ENCODE measurements at regions not wholly inside any gene's neighbourhood (a gene's known extent, or its start where the extent isn't known, plus 50 kb on each side); places are given as distances from the start of the nearest gene placed in this dataset.
"Not testable (repeated sequence)": the region's sequence is repeated elsewhere in the genome, so short reads cannot be mapped to it uniquely, and the experiment has no call there.

DNA sequence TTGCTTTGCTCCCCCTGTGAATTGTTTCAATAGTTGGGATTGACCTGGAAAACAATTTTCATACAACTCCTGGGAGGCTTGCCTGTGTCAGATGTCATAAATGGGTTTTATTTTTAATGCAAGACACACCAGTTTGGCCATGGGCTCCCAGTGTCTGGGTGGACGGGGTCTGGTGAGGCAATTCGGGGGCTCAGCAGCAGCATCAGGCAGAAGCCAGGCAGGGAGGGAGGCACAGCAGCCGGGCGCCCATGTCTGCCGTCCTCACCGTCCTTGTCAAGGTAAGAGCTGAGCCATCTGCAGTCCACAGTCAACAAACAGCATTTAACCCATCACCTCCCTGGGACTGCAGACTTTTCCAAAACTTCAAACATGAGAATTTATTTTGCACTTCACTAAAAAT lies 150.6 kb downstream of the NPIPB11 start:
- DNase-seq = not testable (repeated sequence)

DNA sequence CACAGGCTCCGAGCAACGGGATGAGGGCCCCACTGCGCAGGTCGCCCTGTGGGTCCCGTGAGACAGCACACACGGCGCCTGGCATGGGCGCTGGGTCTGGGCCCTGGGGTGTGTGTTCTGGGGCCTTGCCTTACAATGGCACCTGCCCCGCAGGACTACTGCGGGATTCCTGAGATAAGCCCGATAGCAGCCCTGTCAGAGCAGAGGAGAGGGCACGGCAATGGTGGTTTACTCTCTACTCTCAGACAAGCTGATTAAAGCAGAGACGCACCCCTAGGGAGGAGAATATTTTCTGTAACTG lies 151.1 kb downstream of the NPIPB11 start:
- DNase-seq = not testable (repeated sequence)

DNA sequence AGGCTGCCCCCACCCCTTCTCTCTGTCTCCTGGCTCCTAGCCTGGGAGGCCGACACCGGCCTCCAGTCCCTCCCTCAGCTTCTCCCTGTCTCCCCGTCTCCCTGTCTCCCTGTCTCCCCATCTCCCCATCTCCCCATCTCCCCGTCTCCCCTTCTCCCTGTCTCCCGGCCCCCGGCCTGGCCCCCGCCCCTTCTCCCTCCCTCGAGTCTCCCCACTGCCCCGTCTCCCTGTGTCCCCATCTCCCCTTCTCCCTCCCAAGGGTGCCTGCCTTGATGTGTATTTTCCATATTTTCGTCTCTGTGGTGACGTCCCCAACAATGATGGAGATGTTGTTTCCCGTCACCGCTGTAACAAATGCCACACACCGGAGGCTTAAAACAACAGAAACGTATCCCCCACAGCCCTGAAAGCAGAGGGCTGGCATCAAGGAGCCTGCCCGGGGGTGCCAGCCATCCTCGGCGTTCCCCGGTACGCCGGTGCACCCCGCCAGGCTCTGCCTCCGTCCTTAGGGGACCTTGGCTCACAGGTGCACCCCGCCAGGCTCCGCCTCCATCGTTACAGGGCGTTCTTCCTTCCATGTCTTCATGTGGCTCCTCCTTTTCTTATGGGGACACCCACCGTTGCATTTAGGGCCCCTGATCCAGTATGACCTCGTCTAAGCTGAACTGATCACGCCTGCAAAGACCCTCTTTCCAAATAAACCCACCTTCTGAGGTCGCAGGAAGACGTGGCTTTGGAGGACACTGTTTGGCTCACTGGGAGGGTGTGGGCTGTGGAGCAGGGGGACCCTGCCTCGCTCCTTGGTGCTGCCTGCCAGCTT lies 151.6 kb downstream of the NPIPB11 start:
- no peak for DNase-seq

DNA sequence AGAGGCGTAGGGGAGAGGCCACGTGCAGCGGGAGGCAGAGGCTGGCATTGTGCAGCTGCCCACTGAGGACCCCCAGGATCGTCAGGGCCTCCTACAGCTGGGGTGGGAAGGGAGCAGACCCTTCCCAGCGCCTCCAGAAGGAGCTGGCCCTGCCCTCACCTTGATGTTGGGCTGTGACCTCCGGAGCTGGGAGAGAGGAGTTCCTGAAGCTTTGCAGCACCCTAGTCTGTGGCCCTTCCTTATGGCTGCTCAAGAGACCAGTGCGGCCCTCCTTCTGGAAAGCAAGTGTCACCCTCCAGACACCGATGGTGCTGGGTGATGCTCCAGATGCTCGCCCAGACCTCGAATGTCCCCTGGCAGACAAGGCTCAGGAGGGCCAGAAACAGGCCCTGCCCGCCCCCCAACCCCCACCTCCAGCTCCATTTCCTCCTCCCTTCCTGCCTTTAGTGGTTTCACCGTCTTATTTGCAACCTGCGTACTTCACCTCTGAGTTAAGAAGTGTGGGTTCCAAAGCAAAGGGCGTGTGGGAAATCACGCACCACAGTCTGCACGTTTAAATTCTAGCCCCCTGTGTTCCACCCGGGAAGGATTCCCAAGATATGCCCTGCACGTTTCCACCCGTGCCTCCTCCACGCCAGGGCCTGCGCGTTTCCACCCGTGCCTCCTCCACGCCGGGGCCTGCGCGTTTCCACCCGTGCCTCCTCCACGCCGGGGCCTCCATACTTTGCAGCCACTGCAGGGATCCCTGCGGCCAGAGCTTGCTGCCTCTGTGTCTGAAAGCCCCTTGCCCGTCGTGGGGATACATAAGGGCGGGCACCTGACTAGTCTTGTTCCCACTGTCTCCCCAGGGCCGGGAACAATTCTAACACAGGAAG lies 152.6 kb downstream of the NPIPB11 start:
- not testable (repeated sequence) for DNase-seq

- DNase-seq = not testable (repeated sequence)
Observed at GRCh38 chr16:29253066-29253590, 153.4 kb downstream of the NPIPB11 start.

- not testable (repeated sequence) for DNase-seq
Observed at GRCh38 chr16:29252311-29252710, 154.2 kb downstream of the NPIPB11 start.

DNA sequence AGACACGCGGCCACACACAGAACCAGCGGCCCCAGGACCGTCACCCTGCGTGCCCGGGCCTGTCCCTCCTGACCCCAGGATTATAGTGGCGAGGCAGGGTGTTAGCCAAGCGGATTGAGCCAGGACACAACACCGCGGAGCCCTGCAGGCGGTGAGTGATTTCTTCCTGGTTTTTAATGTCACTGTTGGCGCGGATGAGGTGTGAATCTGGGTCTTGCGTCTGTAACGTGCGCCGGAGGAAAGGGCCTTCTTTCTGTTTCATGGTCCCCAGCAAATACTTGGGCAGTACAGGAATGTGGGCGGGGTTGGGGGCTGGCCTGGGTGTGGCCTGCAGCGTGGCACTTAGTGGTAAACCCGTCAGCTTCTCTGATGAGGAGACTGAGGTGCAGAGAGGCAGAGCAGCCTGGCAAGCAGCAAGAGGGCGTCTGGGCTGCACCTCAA lies 154.9 kb downstream of the NPIPB11 start:
- not testable (repeated sequence) for DNase-seq

- not testable (repeated sequence) for DNase-seq
Observed at GRCh38 chr16:29250923-29251434, 155.5 kb downstream of the NPIPB11 start.

DNA sequence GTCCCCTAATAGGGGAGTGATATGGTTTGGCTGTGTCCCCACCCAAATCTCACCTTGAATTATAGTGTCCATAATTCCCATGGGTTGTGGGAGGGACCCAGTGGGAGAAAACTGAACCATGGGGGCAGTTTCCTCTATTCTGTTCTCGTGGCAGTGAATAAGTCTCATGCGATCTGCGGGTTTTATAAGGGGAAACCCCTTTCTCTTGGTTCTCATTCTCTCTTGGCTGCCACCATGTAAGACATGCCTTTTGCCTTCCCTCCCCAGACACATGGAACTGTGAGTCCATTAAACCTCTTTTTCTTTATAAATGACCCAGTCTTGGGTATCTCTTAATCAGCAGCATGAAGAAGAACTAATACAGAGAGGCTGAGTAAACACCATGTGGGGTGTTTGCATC lies 156.0 kb downstream of the NPIPB11 start:
- not testable (repeated sequence) for DNase-seq

GRCh38 chr16:29248940-29249318 lies 157.6 kb downstream of the NPIPB11 start:
- DNase-seq = not testable (repeated sequence)

DNA sequence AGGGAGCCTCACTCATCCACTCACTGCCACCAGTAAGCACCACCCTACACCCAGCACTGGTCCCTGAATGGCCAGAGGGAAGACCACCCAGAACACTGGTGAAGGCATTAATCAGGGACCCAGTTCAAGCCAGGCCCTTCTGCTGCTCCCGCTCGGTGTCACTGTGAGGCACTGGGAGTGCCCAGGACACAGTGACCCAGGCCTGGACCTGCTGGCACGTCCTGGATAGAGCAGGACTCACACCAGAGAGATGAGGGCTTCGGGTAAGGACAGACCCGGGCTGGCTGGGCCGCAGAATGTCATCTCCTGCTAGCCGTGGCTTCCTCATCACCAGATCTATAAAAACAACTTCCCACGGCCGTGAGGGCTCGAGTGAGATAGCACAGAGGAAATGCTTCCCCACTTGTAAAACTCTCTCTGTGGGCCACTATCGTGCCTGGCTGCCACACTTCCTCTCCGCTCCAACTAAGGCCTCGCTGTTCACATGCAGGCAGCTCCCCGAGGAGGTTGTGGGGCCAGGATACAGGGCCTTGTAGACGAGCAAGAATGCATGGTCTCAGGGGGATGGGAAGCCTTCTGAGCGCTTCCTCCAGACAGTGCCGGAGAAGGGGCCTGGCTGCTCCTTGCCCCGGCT lies 158.1 kb downstream of the NPIPB11 start:
- DNase-seq = not testable (repeated sequence)

GRCh38 chr16:29246091-29246490 lies 160.4 kb downstream of the NPIPB11 start:
- DNase-seq = not testable (repeated sequence)

DNA sequence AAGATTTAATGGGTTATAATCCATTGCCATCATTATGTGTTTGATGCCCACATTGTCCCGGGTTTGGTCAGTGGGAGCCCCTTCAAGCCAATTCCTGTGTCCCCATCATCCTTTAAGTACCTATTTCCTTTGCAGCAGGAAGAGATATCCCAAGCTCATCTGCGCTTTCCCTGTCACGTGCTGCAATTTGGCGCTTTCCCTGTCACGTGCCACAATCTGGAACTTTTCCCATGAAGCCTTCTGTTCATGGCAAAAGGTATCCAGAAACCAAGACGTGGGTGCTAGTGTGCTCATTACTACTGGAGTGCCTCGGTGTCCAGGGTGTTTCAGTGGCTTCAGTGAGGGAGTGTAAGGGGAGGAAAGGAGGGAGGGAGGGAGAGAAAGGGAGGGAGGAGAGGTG lies 168.5 kb downstream of the NPIPB11 start:
- DNase-seq = no peak

DNA sequence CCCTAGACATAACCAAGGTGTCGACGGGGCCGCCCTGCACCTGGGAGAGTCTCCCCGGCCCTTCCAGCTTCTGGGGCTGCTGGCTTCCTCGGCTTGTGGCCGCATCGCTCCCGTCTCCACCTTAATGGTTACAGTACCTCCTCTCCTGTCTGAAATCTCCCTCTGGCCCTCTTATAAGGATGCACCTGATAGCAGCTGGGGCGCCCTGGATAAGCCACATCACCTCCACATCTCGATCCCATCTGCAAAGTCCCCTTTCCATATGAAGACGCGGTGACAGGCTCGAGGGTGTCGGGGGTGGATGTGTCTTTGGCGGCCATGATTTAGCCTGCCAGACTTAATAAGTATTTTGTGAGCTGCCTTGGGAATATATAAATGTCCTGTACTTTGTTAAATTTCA lies 169.0 kb downstream of the NPIPB11 start:
- not testable (repeated sequence) for DNase-seq

DNA sequence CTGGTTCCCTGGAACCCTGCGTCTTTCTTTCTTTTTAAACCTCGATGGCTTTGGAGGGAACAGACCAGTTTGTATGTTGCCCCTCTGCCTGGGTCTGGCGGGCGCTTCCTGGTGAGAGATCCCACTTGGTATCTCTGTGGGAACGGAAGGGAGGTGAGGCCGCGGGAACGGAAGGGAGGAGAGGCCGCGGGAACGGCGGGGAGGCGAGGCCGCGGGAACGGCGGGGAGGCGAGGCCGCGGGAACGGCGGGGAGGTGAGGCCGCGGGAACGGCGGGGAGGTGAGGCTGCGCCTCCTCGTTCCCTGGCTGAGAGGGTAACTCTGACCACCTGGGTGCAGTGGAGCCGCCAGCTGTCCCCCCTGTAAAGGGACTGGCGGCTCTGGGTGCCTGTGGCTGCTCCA lies 169.5 kb downstream of the NPIPB11 start:
- not testable (repeated sequence) for DNase-seq

- DNase-seq = not testable (repeated sequence)
Observed at GRCh38 chr16:29235836-29236370, 170.6 kb downstream of the NPIPB11 start.

DNA sequence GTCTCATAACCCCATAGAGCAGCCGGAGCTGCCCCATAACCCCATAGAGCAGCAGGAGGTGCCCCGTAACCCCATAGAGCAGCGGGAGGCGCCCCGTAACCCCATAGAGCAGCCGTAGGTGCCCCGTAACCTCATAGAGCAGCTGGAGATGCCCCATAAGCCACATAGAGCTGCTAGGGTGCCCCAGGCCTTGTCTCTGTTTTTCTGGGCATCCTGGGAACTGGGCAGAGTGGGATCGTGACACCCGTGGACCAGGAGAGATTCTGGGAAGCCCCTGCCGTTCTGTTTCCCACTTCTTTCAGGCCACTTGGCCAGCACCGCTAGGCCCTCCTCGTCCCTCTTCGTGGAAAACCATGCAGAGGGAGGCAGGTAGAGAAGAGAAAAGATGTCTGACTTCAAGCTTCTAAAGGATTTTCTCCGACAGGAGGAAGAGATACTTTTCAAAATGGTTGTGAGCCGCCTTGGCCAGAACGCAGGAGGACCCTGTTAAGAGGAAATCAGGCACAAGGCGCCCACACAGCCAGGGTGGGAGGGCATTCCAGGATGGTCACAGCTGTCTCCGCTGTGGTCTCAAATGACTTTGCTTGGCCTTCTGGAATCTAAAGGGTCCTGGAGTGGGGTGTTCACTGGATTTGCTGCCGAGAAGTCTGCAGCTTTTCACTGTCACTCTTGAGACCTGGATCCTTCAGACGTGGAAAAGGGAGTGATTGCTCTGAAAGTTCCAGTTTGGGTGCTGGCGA lies 171.8 kb downstream of the NPIPB11 start:
- not testable (repeated sequence) for DNase-seq

DNA sequence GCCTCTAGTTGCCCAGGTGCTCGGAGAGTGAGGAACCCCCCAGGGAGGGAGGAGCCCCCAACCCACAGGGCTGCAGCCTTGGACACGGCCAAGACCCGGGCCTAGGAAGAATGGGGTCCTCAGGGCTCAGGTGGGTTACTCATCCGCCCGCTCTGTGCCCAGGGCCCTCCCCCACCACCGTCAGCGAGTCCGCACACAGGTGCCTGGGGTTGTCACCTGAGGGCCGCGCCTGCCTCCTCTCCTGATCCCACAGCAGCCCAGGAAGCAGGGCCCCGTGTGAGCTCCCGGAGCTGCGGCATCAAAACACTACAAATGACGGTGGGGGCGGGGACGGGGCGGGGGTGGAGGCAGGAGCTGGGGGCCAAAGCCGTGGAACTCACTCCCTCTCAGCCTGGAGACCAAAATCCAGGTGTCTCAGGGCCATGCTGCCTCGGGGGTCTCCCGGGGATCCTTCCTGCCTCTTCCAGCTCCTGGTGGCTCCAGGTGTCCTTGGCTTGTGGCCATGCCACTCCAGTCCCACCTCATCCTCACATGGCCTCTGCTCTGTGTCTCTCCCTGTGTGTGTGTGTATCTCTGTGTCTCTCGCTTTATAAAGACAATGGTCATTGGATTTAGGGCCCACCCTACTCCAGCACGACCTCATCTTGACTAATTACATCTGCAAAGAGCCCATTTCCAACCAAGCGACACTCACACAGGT lies 172.7 kb downstream of the NPIPB11 start:
- not testable (repeated sequence) for DNase-seq

DNA sequence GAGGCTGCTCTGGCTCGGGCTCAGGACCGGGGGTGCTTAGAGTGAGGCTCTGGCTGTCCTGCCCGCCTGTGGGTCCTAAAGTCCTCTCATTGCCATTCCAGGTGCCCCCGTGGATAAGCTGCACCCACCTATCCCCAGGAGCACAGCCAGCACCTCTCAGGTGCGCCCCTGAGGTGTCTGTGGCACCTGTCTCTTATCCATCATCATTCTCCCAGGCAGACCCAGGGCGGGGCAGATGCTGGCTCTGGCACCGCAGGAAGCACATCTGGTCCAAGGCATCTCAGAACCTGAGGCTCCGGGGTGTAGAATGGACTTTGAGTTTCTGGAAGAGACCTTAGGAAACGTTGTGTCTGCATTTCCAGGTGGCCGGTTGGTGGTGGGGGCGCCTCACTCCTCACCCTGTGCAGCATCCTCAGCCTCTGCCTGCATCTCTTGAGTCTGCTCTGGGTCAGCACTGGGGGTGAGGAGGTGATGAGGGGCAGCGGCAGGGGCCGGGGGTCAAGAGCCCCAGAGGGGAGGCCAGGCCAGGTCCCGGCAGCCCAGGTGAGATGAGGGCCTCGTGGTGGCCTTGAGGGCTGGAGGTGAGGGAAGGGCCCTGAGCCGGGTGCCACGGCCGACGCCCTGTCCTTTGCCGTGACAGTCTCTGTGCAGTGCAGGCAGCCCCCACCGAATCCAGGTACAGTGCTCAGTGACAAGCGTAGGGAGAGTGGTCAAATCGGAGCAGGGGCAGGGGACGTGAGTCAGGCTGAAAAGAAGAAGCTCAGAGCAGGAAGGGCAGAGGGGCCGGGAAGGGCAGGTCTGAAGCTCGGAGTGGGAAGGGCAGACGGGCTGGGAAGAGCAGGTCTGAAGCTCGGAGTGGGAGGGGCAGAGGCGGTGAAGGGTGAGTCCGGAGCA lies 173.5 kb downstream of the NPIPB11 start:
- no peak for DNase-seq

GRCh38 chr16:29232160-29232705 lies 174.3 kb downstream of the NPIPB11 start:
- DNase-seq = not testable (repeated sequence)
